GM06990 (cell line): ENCODE measurements at regions not wholly inside any gene's neighbourhood (a gene's known extent, or its start where the extent isn't known, plus 50 kb on each side); places are given as distances from the start of the nearest gene placed in this dataset.

Experiments
- DNase-seq: peaks from one replicate; pipeline ENCODE4 v3.0.0-alpha.2; 2011; ENCODE audit not compliant: insufficient read length; ENCODE audit errors: extremely low read depth
- H3K27me3 ChIP-seq: replicated peaks from 2 replicates; pipeline ENCODE4 v1.6.0; 2011; ENCODE audit warnings: low read length; ENCODE audit not compliant: control insufficient read depth, insufficient read depth
- H3K36me3 ChIP-seq: 2 replicates; pipeline ENCODE4 v1.5.1; 2011; ENCODE audit warnings: low read length; ENCODE audit not compliant: control insufficient read depth, insufficient read depth
- H3K4me3 ChIP-seq: replicated peaks from 2 replicates; pipeline ENCODE4 v1.5.1; 2011; ENCODE audit warnings: low read depth, mild to moderate bottlenecking, control low read depth, low read length
- TF ChIP-seq, protein P1 (sequence below): IDR thresholded peaks from 2 replicates; pipeline ENCODE4 v1.5.1; 2011; ENCODE audit warnings: low read length, control low read depth, mild to moderate bottlenecking, inconsistent platforms; ENCODE audit not compliant: insufficient read depth, poor library complexity, severe bottlenecking

DNA sequence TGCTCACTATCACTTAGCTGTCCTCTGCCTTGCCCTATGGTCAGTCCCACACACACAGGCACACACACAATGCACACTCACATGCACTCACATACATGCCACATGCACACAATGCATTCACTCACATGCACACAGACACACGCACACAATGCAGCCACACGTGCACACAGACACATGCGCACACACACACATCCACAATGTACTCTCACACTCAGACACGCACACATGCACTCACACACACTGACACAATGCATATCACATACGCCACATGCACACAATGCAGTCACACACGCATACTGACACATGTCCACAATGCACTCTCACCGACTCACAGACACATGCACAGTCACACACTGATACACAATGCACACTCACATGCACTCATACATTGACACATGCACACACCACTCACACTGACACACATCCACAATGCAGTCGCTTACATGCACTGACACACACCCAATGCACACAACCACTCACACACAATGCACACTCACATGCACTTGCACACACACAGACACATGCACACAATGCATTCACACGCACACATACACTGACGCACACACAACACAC lies 99.7 kb downstream of the ENGASE start:
- H3K27me3 ChIP-seq: no peaks in the 10 kb centered on the region
- no peak overlapping the region for H3K4me3 ChIP-seq
- H3K36me3 ChIP-seq: no peaks in the 10 kb centered on the region
- no peak for DNase-seq
- TF ChIP-seq, protein P1, sequence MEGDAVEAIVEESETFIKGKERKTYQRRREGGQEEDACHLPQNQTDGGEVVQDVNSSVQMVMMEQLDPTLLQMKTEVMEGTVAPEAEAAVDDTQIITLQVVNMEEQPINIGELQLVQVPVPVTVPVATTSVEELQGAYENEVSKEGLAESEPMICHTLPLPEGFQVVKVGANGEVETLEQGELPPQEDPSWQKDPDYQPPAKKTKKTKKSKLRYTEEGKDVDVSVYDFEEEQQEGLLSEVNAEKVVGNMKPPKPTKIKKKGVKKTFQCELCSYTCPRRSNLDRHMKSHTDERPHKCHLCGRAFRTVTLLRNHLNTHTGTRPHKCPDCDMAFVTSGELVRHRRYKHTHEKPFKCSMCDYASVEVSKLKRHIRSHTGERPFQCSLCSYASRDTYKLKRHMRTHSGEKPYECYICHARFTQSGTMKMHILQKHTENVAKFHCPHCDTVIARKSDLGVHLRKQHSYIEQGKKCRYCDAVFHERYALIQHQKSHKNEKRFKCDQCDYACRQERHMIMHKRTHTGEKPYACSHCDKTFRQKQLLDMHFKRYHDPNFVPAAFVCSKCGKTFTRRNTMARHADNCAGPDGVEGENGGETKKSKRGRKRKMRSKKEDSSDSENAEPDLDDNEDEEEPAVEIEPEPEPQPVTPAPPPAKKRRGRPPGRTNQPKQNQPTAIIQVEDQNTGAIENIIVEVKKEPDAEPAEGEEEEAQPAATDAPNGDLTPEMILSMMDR: no peak

- Histone ChIP-seq H3K4me3 (no peak overlapping the region), H3K27me3 (no peaks in the 10 kb centered on the region; the same call in 1 of the 2 replicates), H3K36me3 (no peaks in the 10 kb centered on the region)
- TF ChIP-seq, protein P1: no peak
- DNase-seq: no peak
Measured at GRCh38 chr17:79171188-79171587, 96.6 kb downstream of the ENGASE start.

DNA sequence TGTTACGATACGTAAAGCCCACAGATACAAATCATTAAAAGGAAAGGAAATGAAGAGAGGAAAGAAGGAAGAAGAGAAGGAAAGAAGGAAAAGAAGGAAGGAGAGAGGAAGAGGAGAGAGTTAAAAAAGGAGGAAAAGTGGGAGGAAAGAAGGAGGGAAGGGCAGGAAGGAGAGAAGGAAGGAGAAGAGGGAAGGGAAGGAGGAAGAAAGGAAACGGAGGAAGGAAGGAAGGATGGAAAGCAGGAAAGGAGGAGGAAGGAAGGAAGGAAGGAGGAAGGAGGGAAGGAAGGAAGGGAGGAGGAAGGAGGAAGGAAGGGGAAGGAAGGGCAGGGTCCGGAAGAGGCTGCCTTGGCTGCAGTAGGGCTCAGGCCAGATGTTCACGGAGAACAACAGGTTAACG lies 95.2 kb downstream of the ENGASE start:
- Histone ChIP-seq H3K4me3 (no peak overlapping the region), H3K27me3 (no peaks in the 10 kb centered on the region; the same call in 1 of the 2 replicates), H3K36me3 (no peaks in the 10 kb centered on the region)
- no peak for DNase-seq
- TF ChIP-seq, protein P1: no peak

DNA sequence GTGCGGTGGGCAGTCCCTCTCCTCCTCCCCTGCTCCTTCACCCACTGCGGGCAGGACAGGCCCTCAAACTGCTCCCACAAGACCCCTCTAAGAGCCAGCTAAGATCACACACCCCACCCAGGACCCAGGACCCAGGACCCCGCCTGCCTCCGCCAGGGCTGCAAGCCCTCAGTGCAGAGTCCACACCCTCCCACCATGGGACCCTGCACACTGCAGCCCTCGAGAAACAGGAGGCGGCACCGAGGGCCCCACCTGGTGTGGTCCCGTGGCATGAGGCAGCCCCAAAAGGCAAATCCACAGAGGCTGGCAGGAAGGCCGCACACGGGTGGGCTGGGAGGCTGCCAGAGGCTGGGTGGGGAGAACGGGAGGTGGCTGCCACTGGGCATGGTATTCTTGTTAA lies 94.7 kb downstream of the ENGASE start:
- no peak overlapping the region for H3K4me3 ChIP-seq
- no peaks in the 10 kb centered on the region; the same call in 1 of the 2 replicates for H3K27me3 ChIP-seq
- H3K36me3 ChIP-seq: no peaks in the 10 kb centered on the region
- DNase-seq: no peak
- TF ChIP-seq, protein P1: no peak

- Histone ChIP-seq H3K4me3 (no peak overlapping the region), H3K36me3 (no peaks in the 10 kb centered on the region), H3K27me3 (no peaks in the 10 kb centered on the region; the same call in 1 of the 2 replicates)
- TF ChIP-seq, protein P1: no peak
- DNase-seq: no peak
Measured at GRCh38 chr17:79168486-79169055, 93.9 kb downstream of the ENGASE start.
